ENCODE measurements at regions not wholly inside any gene's neighbourhood (a gene's known extent, or its start where the extent isn't known, plus 50 kb on each side); places are given as distances from the start of the nearest gene placed in this dataset.
"Not testable (repeated sequence)": the region's sequence is repeated elsewhere in the genome, so short reads cannot be mapped to it uniquely, and the experiment has no call there.

DNA sequence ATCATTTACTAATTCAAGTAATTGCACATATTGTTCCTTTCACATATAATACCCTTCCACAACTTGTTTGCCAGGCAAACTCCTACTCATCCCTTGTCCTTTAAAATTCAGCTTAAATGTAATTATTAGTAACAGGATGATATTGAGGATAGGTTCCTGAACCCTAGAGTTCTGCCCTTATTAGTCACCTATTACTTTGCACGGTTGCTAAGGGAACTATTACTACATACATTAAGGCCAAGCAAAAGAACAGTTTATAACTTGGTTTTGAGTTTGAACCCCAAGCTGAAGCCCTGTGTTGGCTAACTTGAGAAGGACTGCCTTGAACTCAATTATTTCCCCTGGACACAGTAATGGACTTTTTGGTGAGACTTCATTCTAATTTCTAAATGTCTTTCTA, 529.7 kb downstream of the IGSF11 start:
- no peak for DNase-seq

GRCh38 chr3:118505784-118506183, 528.9 kb downstream of the IGSF11 start:
- DNase-seq: no peak

- no peak for DNase-seq
Measured at GRCh38 chr3:118511402-118511801, 523.2 kb downstream of the IGSF11 start.

GRCh38 chr3:118512301-118512700, 522.3 kb downstream of the IGSF11 start:
- no peak for DNase-seq

GRCh38 chr3:118525077-118525476, 509.6 kb downstream of the IGSF11 start:
- DNase-seq: no peak

DNA sequence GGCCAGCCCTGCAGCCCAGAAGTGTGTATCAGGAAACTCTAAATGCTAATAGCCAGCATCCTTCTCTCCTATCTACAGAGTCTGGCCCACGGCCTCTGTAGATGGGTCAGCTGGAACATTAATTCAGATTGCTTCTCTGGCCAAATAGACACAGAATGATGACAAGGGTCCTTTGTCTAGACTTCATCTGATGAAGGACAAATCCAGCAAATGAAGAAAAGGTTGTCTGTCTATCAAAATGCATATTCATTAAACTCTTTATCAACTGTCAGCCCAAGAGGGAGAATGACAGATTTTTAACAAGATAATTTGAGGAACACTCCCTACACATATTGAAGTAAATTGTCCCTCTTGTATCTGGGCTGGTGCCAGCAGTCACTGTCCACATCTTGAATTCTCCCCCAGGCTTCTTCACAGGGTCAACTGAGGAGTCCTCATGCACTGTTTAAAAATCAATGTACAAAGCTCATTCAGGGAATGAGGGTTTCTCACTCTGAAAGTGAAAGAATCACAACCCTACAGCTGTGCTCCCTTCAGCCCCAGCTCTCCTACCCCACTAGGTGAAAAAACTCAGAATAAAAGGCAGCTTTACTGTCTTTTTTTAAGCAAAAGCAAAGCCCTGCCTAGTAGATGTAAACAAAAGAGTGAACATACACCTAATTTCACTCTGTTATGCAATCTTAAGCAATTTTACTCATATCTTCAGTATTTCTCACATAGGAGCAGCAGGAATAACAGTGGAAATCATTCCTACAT, 507.7 kb downstream of the IGSF11 start:
- DNase-seq: no peak

DNA sequence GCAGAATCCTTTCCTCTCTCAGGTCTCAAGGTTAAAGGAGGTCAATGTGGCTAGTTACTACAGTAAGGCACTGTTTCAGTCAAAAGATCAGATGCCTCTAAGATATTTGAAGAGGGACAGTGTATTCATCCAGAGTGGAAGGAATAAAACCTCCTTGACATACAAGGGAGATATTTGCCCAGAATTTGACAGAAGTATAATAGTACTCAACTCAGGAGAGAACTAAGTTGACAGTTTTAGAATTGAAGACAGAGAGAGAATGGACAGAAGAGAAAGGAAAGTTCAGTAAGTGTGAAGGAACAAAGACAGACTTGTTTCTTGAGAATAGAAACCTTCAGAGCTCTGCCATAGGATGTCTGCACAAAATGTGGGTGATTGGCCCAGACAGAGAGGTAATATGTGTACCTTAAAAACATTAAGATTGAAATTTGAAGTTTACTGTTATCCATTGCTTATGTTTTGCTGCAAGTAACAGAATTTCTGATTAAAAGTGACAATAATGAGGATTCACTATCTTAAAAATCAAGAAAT, 507.1 kb downstream of the IGSF11 start:
- DNase-seq: no peak

- no peak for DNase-seq
Measured at GRCh38 chr3:118529554-118529953, 505.1 kb downstream of the IGSF11 start.

GRCh38 chr3:118530350-118530922, 504.2 kb downstream of the IGSF11 start:
- no peak for DNase-seq

DNA sequence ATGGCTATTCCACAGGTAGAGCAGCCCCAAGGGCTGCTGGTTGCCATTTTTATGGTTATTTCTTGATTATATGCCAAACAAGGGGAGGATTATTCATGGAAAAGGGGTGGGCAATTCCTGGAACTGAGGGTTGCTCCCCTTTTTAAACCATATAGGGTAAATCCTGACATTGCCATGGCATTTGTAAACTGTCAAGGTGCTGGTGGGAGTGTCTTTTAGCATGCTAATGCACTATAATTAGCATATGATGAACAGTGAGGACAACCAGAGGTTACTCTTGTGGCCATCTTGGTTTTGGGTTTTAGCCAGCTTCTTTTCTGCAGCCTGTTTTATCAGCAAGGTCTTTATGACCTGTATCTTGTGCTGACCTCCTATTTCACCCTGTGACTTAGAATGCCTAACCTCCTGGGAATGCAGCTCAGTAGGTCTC, 503.7 kb downstream of the IGSF11 start:
- not testable (repeated sequence) for DNase-seq

DNA sequence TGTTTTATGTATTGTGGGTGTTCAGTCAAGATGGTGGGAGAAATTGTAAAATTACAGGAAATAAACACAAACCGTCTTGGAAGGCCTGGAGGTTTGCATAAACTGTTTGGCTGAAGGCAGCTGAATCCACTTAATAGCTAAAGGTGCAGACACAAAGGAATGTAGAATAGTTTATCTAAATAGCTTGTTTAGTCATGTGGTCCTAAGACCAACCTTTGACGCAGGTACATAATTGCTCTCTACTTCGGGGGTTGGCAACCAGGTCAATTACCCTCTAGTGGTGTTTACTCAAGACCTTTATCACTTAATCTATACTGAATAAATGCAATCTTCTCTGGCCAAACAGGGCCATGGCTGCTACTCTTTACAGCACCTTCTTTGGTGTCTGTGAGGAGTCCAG, 502.8 kb downstream of the IGSF11 start:
- DNase-seq: no peak

- no peak for DNase-seq
Measured at GRCh38 chr3:118533676-118534075, 501.0 kb downstream of the IGSF11 start.

- DNase-seq: no peak
Measured at GRCh38 chr3:118534519-118534918, 500.1 kb downstream of the IGSF11 start.

DNA sequence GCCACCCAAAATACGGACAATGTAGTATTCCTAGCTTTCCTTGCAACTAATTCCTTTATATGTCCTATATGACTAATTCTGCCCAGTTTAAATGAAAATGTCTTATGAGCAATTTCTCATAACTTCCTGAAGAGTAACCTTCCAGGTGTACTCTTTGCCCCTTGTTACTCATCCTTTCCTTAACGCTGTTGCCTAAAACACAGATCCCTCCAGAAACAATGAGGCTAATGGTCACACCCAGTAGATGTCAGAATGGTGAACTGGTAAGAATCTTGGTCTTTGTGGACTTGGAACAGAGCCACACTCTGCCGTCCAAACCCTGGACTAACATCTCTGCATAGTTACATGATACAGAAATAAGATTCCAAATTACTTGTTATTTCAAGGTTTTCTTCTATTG, 497.9 kb downstream of the IGSF11 start:
- no peak for DNase-seq

GRCh38 chr3:118537454-118537853, 497.2 kb downstream of the IGSF11 start:
- DNase-seq: no peak

GRCh38 chr3:118538187-118538586, 496.5 kb downstream of the IGSF11 start:
- DNase-seq: no peak

- DNase-seq: not testable (repeated sequence)
Measured at GRCh38 chr3:118539820-118540447, 494.7 kb downstream of the IGSF11 start.

GRCh38 chr3:118540448-118540821, 494.2 kb downstream of the IGSF11 start:
- DNase-seq: not testable (repeated sequence)

- DNase-seq: no peak
Measured at GRCh38 chr3:118540826-118541225, 493.8 kb downstream of the IGSF11 start.

GRCh38 chr3:118541796-118542195, 492.9 kb downstream of the IGSF11 start:
- no peak for DNase-seq

DNA sequence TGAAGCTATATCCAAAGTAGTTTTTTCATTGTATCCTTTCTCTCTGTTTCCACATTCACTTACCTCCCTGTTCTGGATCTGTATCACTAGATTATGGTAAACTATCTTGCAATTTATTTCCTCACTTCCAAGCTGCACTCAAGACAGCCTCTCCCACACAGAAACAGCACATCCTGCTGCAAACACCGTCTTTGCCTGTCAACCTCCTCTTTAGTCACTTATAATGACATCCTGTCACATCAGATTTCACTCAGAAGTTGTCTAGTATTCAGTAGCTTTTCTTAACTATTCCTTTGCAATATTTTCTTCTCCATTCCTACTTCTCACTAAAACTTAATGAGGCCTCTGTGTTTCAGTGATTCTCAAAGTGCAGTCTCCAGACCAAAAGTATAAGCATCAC, 490.8 kb downstream of the IGSF11 start:
- no peak for DNase-seq

- no peak for DNase-seq
Measured at GRCh38 chr3:118544458-118544857, 490.2 kb downstream of the IGSF11 start.

DNA sequence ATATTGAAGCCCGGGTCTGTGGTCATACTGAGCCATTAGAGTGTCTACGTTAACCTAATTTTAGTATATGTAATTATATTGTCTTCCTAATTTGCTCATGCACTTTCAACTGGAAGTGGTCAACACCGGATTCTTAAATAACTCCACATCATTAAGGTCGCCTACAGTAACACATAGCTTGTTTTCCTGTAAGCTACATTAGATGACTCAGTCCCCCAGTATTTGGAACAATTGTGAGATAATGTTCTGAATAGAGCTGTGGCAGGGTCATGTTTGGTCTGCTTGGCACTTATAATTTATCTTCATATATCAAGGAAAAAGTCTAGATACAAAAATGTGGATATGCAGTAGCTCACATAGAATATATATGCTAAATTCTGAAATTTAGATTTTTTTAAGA, 486.2 kb downstream of the IGSF11 start:
- DNase-seq: no peak

- no peak for DNase-seq
Measured at GRCh38 chr3:118550122-118550521, 484.5 kb downstream of the IGSF11 start.
